Upper lobe of left lung (tissue), 4 donors: ENCODE measurements at regions not wholly inside any gene's neighbourhood (a gene's known extent, or its start where the extent isn't known, plus 50 kb on each side); places are given as distances from the start of the nearest gene placed in this dataset.
"Not testable (repeated sequence)": the region's sequence is repeated elsewhere in the genome, so short reads cannot be mapped to it uniquely, and the experiment has no call there.

Source experiments
- POLR2AphosphoS5 ChIP-seq, 2 donors: sonication (generic); formaldehyde crosslinking; IDR thresholded peaks; one replicate each; pipeline ENCODE4 v1.5.1; 2017; ENCODE audit warnings: antibody characterized with exemption in 2 of 2
- TF ChIP-seq, protein P1 (sequence below), 6 experiments: fragments of 450-650 bp in 4 of 6; fragments of 200-600 bp in 2 of 6; sonication (generic) in 2 of 6; IDR thresholded peaks; one replicate each; pipeline ENCODE4 v1.5.1; 2016 to 2019; ENCODE audit warnings: antibody characterized with exemption in 6 of 6

- TF ChIP-seq, protein P1, sequence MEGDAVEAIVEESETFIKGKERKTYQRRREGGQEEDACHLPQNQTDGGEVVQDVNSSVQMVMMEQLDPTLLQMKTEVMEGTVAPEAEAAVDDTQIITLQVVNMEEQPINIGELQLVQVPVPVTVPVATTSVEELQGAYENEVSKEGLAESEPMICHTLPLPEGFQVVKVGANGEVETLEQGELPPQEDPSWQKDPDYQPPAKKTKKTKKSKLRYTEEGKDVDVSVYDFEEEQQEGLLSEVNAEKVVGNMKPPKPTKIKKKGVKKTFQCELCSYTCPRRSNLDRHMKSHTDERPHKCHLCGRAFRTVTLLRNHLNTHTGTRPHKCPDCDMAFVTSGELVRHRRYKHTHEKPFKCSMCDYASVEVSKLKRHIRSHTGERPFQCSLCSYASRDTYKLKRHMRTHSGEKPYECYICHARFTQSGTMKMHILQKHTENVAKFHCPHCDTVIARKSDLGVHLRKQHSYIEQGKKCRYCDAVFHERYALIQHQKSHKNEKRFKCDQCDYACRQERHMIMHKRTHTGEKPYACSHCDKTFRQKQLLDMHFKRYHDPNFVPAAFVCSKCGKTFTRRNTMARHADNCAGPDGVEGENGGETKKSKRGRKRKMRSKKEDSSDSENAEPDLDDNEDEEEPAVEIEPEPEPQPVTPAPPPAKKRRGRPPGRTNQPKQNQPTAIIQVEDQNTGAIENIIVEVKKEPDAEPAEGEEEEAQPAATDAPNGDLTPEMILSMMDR (IDR thresholded peaks at IDR 0.05), result not testable (repeated sequence)
- not testable (repeated sequence) for TF ChIP-seq POLR2AphosphoS5 (IDR thresholded peaks at IDR 0.05)
Measured at GRCh38 chr10:56155091-56155513, 206.0 kb downstream of the ZWINT start.
